IPS-18a (cell line): ENCODE measurements at regions not wholly inside any gene's neighbourhood (a gene's known extent, or its start where the extent isn't known, plus 50 kb on each side); places are given as distances from the start of the nearest gene placed in this dataset.

Source experiments
- H3K27ac ChIP-seq: one replicate; pipeline ENCODE4 v1.5.1; 2013; ENCODE audit warnings: low read length
- H3K27me3 ChIP-seq: one replicate; pipeline ENCODE4 v1.6.1; 2013; ENCODE audit warnings: mild to moderate bottlenecking, low read length; ENCODE audit not compliant: control insufficient read depth, insufficient read depth
- H3K36me3 ChIP-seq: one replicate; pipeline ENCODE4 v1.6.1; 2013; ENCODE audit warnings: low read depth, low read length; ENCODE audit not compliant: control insufficient read depth
- H3K4me1 ChIP-seq: one replicate; pipeline ENCODE4 v1.6.1; 2013; ENCODE audit warnings: low read depth, low read length; ENCODE audit not compliant: control insufficient read depth
- H3K4me3 ChIP-seq: one replicate; pipeline ENCODE4 v1.5.1; 2013; ENCODE audit warnings: low read length
- H3K9ac ChIP-seq: one replicate; pipeline ENCODE4 v1.6.1; 2013; ENCODE audit warnings: mild to moderate bottlenecking, low read length, moderate library complexity
- H3K9me3 ChIP-seq: one replicate; pipeline ENCODE4 v1.6.1; 2013; ENCODE audit warnings: low read depth, low read length; ENCODE audit not compliant: control insufficient read depth

DNA sequence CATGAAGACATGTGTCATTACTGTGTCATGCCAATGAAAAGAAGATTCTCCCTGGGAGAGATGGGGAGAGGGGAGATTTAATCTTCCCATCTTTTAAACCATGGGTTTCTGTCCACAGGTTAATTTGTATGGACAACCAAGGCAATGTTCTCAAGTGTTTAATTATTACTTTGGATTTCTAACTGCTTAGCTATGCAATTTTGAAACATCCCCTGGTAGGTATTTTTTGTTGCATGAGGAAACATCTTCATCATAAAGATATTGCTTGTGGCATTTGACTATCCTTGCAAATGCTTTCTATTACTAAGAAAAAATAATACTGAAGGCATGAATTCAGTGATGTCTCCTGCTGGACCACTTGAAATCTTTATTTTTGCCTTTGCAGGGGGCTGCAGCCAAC is 326.6 kb upstream of the TPM1 start:
- peaks cover 14% of the 10 kb centered on the region for H3K36me3 ChIP-seq
- H3K4me1 ChIP-seq = no peaks in the 10 kb centered on the region
- H3K27ac ChIP-seq = no peak overlapping the region
- H3K27me3 ChIP-seq = no peaks in the 10 kb centered on the region
- H3K4me3 ChIP-seq = no peak overlapping the region
- no peaks in the 10 kb centered on the region for H3K9me3 ChIP-seq
- H3K9ac ChIP-seq = no peak overlapping the region

DNA sequence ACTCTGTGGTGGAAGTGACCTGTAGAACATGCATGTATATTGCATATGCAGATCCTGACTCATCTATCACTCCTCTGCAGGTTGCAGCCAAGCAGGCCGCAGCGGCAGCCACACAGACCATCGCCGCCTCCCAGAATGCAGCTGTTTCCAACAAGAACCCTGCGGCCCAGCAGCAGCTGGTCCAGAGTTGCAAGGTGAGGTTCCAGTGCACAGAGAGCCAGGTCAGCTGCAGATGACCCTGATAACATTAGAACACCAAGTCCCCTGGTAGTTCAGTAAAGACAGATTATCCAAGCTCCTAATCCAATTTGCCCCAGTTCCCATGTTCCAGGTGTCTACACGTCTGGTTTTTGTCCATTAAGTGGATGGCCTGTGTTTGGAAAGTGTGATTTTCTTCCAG is 325.1 kb upstream of the TPM1 start:
- no peak overlapping the region for H3K9ac ChIP-seq
- H3K4me3 ChIP-seq = no peak overlapping the region
- H3K27ac ChIP-seq = no peak overlapping the region
- no peaks in the 10 kb centered on the region for H3K9me3 ChIP-seq
- H3K27me3 ChIP-seq = no peaks in the 10 kb centered on the region
- peaks cover 14% of the 10 kb centered on the region for H3K36me3 ChIP-seq
- H3K4me1 ChIP-seq = no peaks in the 10 kb centered on the region

DNA sequence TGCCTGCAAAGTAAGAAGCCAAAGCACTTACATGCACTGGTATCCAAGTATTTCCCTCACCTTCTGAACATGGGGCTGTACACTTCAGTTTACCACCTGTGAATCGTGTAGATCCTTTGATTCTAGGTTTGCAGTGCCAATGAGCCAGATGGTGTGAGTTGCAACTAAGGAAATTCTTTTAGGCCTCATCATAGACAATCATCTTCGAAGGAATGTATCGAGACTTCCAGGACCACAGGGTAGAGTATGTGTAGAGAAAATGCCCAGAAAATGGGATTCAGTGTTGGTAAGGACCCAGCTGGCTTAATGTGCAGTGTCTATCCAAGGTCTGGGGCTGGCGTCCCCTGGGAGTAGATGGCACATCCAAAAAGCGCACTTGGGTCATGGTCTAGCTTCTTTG is 323.2 kb upstream of the TPM1 start:
- no peaks in the 10 kb centered on the region for H3K4me1 ChIP-seq
- H3K27ac ChIP-seq = no peak overlapping the region
- H3K36me3 ChIP-seq = peaks cover 14% of the 10 kb centered on the region
- H3K4me3 ChIP-seq = no peak overlapping the region
- H3K9ac ChIP-seq = no peak overlapping the region
- H3K27me3 ChIP-seq = no peaks in the 10 kb centered on the region
- H3K9me3 ChIP-seq = no peaks in the 10 kb centered on the region

DNA sequence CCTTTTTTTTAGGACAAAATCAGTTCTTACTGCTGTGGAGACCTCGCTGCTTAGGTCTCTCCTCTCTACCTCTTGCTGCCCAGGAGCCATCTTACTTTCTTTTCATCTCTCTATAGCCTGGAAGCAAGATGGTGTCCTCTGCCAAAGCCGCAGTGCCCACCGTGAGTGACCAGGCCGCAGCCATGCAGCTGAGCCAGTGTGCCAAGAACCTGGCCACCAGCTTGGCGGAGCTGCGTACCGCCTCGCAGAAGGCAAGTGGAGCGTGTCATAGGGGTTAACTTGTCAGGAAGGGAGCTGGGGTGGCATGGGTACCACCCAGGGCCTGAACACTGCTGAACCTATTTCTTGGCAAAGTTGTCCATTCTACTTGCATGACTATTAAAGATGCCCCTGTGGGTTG is 320.3 kb upstream of the TPM1 start:
- H3K4me1 ChIP-seq = no peaks in the 10 kb centered on the region
- H3K9ac ChIP-seq = no peak overlapping the region
- H3K9me3 ChIP-seq = no peaks in the 10 kb centered on the region
- no peak overlapping the region for H3K4me3 ChIP-seq
- H3K27me3 ChIP-seq = no peaks in the 10 kb centered on the region
- H3K27ac ChIP-seq = no peak overlapping the region
- H3K36me3 ChIP-seq = peaks cover 14% of the 10 kb centered on the region

DNA sequence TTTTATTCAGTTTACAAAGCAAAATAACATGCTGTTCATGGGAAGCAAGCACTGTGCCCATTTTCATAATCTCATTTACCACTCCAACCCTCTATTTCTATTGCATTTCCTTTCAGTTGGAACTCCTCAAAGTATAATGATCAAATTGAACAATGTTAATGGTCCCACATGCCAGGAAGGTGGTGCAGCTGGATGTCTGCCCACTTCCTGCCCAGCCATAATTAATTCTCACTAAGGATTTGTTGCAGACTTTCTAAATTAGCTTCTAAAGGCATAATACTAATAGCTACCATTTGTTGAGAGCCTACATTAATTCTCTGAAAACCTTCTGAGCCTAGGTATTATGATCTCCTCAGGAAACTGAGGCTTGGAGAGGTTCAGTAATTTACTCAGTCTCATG is 316.1 kb upstream of the TPM1 start:
- Histone ChIP-seq H3K9ac (no peak overlapping the region), H3K4me1 (no peaks in the 10 kb centered on the region), H3K9me3 (no peaks in the 10 kb centered on the region), H3K4me3 (no peak overlapping the region), H3K36me3 (no peaks in the 10 kb centered on the region), H3K27ac (no peak overlapping the region), H3K27me3 (no peaks in the 10 kb centered on the region)

DNA sequence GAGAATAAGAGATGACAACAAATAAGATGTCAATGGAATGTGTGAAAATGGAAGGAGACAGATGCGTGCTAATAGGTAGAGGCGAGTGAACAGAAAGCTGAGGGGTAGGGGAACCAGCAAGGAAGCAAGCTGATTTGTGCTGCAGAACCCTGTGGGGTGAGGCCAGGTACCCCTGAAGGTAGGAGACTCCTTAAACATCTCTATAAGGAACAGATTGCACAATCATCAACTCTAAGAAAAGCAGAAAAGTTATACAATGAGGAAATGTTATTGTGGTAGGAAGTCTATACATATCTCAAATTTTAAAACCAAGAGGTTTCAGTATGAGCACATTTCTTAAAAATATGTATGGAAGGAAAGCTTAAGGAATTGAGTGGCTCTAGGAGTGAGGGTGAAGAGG is 315.0 kb upstream of the TPM1 start:
- no peaks in the 10 kb centered on the region for H3K27me3 ChIP-seq
- H3K36me3 ChIP-seq = no peaks in the 10 kb centered on the region
- no peak overlapping the region for H3K4me3 ChIP-seq
- H3K4me1 ChIP-seq = no peaks in the 10 kb centered on the region
- H3K27ac ChIP-seq = no peak overlapping the region
- no peak overlapping the region for H3K9ac ChIP-seq
- no peaks in the 10 kb centered on the region for H3K9me3 ChIP-seq

DNA sequence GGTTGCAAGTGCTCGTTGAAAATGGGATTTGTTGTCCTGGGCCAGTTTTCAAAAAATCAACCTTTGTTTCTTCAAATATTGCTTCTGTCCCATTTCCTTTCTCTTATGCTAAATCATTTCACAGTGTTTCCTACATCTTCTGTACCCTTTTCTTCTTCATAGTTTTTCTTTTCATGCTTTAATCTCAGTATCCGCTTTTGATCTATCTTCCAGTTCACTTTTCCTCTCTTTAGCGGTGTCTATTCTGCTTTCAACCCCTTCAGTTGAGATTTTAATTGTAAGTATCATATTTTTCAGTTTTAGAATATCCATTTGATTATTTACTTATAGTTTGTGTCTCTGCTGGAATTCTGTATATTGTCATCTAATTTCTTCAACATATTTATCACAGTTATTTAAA is 311.7 kb upstream of the TPM1 start:
- Histone ChIP-seq H3K4me3 (no peak overlapping the region), H3K9me3 (no peaks in the 10 kb centered on the region), H3K4me1 (peaks cover 14% of the 10 kb centered on the region), H3K9ac (no peak overlapping the region), H3K27ac (no peak overlapping the region), H3K27me3 (no peaks in the 10 kb centered on the region), H3K36me3 (no peaks in the 10 kb centered on the region)

DNA sequence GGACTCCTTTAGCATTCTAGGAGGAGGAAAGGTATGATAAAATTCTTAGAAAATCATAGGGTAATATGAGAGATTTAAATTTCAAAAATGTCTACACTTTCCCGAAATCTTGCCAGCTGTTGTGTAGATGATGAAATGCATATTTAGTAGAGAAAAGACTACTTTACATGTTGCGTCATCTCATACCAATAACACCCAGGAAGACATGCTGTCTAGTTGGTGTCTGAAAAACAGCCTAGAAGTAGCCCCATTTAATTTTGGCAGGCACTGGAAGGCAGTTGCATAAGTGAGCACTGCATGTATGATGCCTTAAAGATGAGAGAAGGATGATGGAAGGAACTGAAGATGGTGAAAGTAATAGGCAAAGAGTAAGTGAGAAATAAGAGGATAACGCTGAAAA is 310.5 kb upstream of the TPM1 start:
- H3K27ac ChIP-seq = no peak overlapping the region
- no peaks in the 10 kb centered on the region for H3K36me3 ChIP-seq
- no peak overlapping the region for H3K9ac ChIP-seq
- H3K27me3 ChIP-seq = no peaks in the 10 kb centered on the region
- H3K4me1 ChIP-seq = peaks cover 14% of the 10 kb centered on the region
- H3K9me3 ChIP-seq = no peaks in the 10 kb centered on the region
- no peak overlapping the region for H3K4me3 ChIP-seq

DNA sequence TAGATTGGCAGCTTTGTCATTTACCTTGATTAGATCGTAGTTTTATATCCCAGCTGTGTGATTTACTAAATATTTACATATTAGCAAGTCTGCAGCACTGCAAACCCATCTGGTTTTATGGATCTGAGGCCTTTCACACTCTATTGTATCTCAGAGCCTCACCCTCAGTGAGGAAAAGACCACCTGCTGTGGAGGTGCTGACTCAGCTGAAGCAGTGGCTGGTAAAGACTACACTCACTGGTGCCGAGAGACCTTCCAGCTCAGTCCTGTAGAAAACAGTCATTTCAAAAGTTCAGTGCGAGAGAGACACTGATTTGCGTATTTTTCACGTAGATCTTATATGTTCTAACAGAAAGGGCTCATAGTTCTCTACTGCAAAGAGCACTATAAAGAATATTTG is 307.8 kb upstream of the TPM1 start:
- Histone ChIP-seq H3K27ac (no peak overlapping the region), H3K9ac (no peak overlapping the region), H3K9me3 (no peaks in the 10 kb centered on the region), H3K4me1 (peaks cover 14% of the 10 kb centered on the region), H3K27me3 (no peaks in the 10 kb centered on the region), H3K4me3 (no peak overlapping the region), H3K36me3 (no peaks in the 10 kb centered on the region)

DNA sequence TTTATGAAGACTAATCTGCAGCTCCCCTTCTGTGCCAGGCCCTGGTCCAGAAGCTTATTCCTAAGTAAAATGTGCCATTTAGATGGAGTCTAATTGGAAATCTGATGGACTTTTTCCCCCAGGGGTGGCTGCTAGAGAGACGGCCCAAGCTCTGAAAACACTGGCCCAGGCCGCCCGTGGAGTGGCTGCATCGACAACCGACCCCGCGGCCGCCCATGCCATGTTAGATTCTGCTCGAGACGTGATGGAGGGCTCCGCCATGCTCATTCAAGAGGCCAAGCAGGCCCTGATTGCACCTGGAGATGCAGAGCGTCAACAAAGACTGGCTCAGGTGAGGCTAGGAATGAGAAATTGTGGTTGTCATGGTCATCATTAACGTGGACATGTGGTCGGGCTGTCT is 305.8 kb upstream of the TPM1 start:
- H3K27ac ChIP-seq = no peak overlapping the region
- H3K9ac ChIP-seq = no peak overlapping the region
- H3K27me3 ChIP-seq = no peaks in the 10 kb centered on the region
- H3K4me3 ChIP-seq = no peak overlapping the region
- no peaks in the 10 kb centered on the region for H3K36me3 ChIP-seq
- H3K9me3 ChIP-seq = no peaks in the 10 kb centered on the region
- H3K4me1 ChIP-seq = peaks cover 14% of the 10 kb centered on the region

DNA sequence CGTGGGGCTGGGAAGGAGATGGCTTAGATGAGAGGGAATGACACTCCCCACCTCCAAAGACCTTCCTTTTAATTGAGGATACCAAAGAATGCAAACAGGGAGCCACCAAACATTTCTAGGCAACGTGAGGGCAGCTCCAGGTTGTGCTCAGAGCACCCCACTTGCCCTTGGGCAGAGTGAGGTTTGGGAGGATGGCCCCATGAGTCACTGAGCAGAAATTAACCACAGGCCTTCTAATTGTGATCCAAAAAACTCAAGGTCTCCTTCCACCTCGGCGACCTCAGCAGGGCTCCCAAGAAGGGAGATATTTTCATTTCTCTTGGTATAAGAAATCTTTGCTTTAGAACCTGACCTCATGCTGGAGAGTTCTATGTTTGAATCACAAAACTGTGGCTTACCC is 305.0 kb upstream of the TPM1 start:
- peaks cover 21% of the 10 kb centered on the region for H3K4me1 ChIP-seq
- no peaks in the 10 kb centered on the region for H3K36me3 ChIP-seq
- H3K9me3 ChIP-seq = no peaks in the 10 kb centered on the region
- no peak overlapping the region for H3K4me3 ChIP-seq
- H3K9ac ChIP-seq = no peak overlapping the region
- no peaks in the 10 kb centered on the region for H3K27me3 ChIP-seq
- no peak overlapping the region for H3K27ac ChIP-seq

DNA sequence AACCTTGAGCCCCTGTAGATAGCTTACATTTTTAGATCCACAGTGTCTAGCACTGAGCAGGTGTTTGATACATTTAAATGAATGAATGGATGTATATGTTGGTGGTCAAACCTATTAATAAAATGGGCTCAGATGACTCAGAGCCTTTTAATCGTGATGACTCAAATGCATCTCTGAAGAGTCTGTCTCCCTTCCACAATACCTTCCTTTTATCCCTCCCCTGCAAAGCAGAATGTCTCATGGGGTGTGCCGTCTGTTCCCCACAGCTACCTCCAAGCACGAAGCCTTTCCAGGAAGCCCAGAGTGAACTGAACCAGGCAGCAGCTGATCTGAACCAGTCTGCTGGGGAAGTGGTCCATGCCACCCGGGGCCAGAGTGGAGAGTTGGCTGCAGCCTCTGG is 303.5 kb upstream of the TPM1 start:
- no peaks in the 10 kb centered on the region for H3K9me3 ChIP-seq
- H3K27ac ChIP-seq = no peak overlapping the region
- no peaks in the 10 kb centered on the region for H3K36me3 ChIP-seq
- H3K9ac ChIP-seq = no peak overlapping the region
- no peak overlapping the region for H3K4me3 ChIP-seq
- no peaks in the 10 kb centered on the region for H3K27me3 ChIP-seq
- peaks cover 20% of the 10 kb centered on the region for H3K4me1 ChIP-seq

DNA sequence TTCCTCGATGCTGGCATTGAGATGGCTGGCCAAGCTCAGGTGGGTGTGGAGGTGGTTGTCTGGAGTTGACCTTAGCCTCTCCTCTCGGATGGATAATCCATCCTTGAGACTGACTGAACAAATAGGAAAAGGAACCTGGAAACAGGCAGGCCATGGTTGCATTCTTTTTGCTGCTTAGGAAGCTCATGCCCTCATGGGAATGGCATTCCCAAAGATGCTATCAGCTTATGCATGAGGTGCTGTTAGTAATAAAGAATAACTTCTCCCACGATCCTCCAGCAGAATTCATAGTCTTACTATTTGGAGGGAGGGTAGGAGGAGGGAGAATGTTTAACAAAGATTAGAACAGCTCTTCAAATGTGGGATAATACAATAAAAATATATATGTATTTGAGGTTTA is 303.0 kb upstream of the TPM1 start:
- Histone ChIP-seq H3K27ac (no peak overlapping the region), H3K4me1 (peaks cover 16% of the 10 kb centered on the region), H3K9ac (no peak overlapping the region), H3K27me3 (no peaks in the 10 kb centered on the region), H3K9me3 (no peaks in the 10 kb centered on the region), H3K36me3 (no peaks in the 10 kb centered on the region), H3K4me3 (no peak overlapping the region)
